ENCODE measurements at regions not wholly inside any gene's neighbourhood (a gene's known extent, or its start where the extent isn't known, plus 50 kb on each side); places are given as distances from the start of the nearest gene placed in this dataset.

DNA sequence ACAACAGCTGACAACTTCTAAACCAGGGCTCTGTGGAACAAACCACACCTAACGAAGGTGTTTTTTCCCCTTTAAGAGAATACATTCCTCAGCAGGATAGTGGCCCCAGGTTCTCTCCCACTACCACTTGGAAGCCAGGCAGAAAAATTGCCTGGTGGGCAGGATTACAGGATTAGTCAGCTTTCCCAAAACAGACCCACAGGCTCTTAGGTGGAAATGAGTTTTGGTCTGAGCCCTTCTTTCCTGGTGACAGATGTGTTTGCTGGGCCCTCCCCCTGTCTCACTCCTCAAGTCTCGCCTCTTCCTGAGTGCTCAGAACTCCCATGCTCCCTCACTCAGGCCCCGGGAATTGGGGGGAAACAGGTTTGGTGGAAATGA, 139.4 kb upstream of the HAAO start:
- H3K79me2 ChIP-seq (ENCODE audit: low read depth): no peaks in the 10 kb centered on the region
- no peaks in the 10 kb centered on the region for H3K4me1 ChIP-seq (replicated peaks; ENCODE audit: insufficient read depth)
- no peaks in the 10 kb centered on the region for H4K20me1 ChIP-seq (ENCODE audit: insufficient read depth)
- ChIA-PET POLR2A (ENCODE audit: unreplicated experiment) (no interaction called here), CTCF (no interaction called here)
- no peak overlapping the region for H3K27ac ChIP-seq
- no peaks in the 10 kb centered on the region for H3F3A ChIP-seq (ENCODE audit: insufficient read depth, low read depth)
- no peaks in the 10 kb centered on the region for H3K9me2 ChIP-seq (ENCODE audit: insufficient read depth)
- H3K36me3 ChIP-seq (ENCODE audit: low read depth): no peaks in the 10 kb centered on the region
- H3K4me2 ChIP-seq: no peak overlapping the region
- intact Hi-C loops (cut with micrococcal nuclease; ENCODE audit: unreplicated experiment): no loop called here
- no peak overlapping the region for H2AFZ ChIP-seq
- no peaks in the 10 kb centered on the region for H3K27me3 ChIP-seq (ENCODE audit: insufficient read depth, low read depth)
- no peak overlapping the region for H3K4me3 ChIP-seq
- DNase-seq: no peak
- no peak for TF ChIP-seq EZH2 (IDR thresholded peaks at IDR 0.05; ENCODE audit: low read depth)
- TF ChIP-seq, protein P1, sequence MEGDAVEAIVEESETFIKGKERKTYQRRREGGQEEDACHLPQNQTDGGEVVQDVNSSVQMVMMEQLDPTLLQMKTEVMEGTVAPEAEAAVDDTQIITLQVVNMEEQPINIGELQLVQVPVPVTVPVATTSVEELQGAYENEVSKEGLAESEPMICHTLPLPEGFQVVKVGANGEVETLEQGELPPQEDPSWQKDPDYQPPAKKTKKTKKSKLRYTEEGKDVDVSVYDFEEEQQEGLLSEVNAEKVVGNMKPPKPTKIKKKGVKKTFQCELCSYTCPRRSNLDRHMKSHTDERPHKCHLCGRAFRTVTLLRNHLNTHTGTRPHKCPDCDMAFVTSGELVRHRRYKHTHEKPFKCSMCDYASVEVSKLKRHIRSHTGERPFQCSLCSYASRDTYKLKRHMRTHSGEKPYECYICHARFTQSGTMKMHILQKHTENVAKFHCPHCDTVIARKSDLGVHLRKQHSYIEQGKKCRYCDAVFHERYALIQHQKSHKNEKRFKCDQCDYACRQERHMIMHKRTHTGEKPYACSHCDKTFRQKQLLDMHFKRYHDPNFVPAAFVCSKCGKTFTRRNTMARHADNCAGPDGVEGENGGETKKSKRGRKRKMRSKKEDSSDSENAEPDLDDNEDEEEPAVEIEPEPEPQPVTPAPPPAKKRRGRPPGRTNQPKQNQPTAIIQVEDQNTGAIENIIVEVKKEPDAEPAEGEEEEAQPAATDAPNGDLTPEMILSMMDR (conservative IDR thresholded peaks at IDR 0.05): no peak; the same call in 1 of the 2 replicates
- no TSS peak for BruUV-seq (replicated peaks)
- no peaks in the 10 kb centered on the region for H3K9me3 ChIP-seq (ENCODE audit: insufficient read depth, low read depth)

DNA sequence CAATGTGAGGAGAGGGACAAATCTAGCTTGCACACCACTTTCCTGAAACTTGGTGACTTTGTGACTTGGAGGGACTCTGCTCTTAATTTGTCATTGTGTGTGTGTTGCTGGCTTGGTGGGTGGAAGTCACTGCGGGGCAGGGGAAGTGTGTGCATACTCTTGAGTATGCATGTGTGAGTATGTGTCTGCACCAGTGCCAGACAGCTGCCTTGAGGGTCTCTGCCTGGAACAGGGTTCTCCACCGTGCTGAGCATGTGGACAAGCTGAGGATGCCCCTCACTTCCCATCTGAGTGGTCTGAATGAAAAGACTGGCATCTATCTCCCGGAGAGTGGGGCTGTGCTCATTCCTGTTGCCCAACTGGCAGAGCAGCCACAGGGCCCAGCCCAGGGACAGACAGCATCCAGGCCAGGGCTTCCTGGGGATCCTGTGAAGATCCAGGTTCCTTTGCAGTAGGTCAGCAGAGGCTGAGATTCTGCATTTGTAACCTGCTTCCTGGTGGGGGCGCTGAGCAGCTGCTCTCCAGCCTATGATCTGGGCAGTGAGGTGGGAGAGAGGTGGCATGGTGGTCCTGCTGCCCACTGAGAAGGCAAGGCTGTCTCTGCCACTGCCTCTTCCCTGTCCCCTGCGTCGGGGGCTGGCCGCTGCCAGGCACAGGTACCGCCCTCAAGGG, 138.9 kb upstream of the HAAO start:
- no peaks in the 10 kb centered on the region for H4K20me1 ChIP-seq (ENCODE audit: insufficient read depth)

GRCh38 chr2:42930025-42930581, 137.7 kb upstream of the HAAO start:
- no peaks in the 10 kb centered on the region for H3K27me3 ChIP-seq (ENCODE audit: insufficient read depth, low read depth)
- H3K9me3 ChIP-seq (ENCODE audit: insufficient read depth, low read depth): no peaks in the 10 kb centered on the region
- H4K20me1 ChIP-seq (ENCODE audit: insufficient read depth): no peaks in the 10 kb centered on the region
- H3K9me2 ChIP-seq (ENCODE audit: insufficient read depth): no peaks in the 10 kb centered on the region
- H3K27ac ChIP-seq: no peak overlapping the region
- POLR2A ChIA-PET (ENCODE audit: unreplicated experiment): no interaction called here
- H3K4me1 ChIP-seq (replicated peaks; ENCODE audit: insufficient read depth): peaks cover 8% of the 10 kb centered on the region
- H3K4me3 ChIP-seq: no peak overlapping the region
- no peaks in the 10 kb centered on the region for H3K79me2 ChIP-seq (ENCODE audit: low read depth)
- DNase-seq: no peak
- CTCF ChIA-PET: interaction anchor here (0.6 kb wide), 1 partner anchor 10 kb away, joined by 4 read pairs; no protein-coding TSS in a partner anchor
- H3F3A ChIP-seq (ENCODE audit: insufficient read depth, low read depth): no peaks in the 10 kb centered on the region
- BruUV-seq (replicated peaks): no TSS peak
- H2AFZ ChIP-seq: no peak overlapping the region
- no peaks in the 10 kb centered on the region for H3K36me3 ChIP-seq (ENCODE audit: low read depth)
- intact Hi-C loops (cut with micrococcal nuclease; ENCODE audit: unreplicated experiment): no loop called here
- no peak overlapping the region for H3K4me2 ChIP-seq
- TF ChIP-seq, protein P1 (conservative IDR thresholded peaks at IDR 0.05): no peak
- no peak for TF ChIP-seq EZH2 (IDR thresholded peaks at IDR 0.05; ENCODE audit: low read depth)

More for the DNA sequence above, 138.9 kb upstream of the HAAO start:
- H3K79me2 ChIP-seq (ENCODE audit: low read depth): no peaks in the 10 kb centered on the region
- H3K4me3 ChIP-seq: no peak overlapping the region
- H3K9me3 ChIP-seq (ENCODE audit: insufficient read depth, low read depth): no peaks in the 10 kb centered on the region
- no peaks in the 10 kb centered on the region for H3K4me1 ChIP-seq (replicated peaks; ENCODE audit: insufficient read depth)
- intact Hi-C loops (cut with micrococcal nuclease; ENCODE audit: unreplicated experiment): no loop called here
- BruUV-seq (replicated peaks): no TSS peak
- H3K9me2 ChIP-seq (ENCODE audit: insufficient read depth): no peaks in the 10 kb centered on the region
- H3K27ac ChIP-seq: no peak overlapping the region
- no peaks in the 10 kb centered on the region for H3F3A ChIP-seq (ENCODE audit: insufficient read depth, low read depth)
- ChIA-PET CTCF (interaction anchor here (0.7 kb wide), 1 partner anchor 85 kb away, joined by 17 read pairs; no protein-coding TSS in a partner anchor), POLR2A (ENCODE audit: unreplicated experiment) (no interaction called here)
- TF ChIP-seq, protein P1 (conservative IDR thresholded peaks at IDR 0.05): no peak; the same call in 1 of the 2 replicates
- no peak for TF ChIP-seq EZH2 (IDR thresholded peaks at IDR 0.05; ENCODE audit: low read depth)
- no peak for DNase-seq
- no peaks in the 10 kb centered on the region for H3K36me3 ChIP-seq (ENCODE audit: low read depth)
- H2AFZ ChIP-seq: no peak overlapping the region
- H3K4me2 ChIP-seq: no peak overlapping the region
- H3K27me3 ChIP-seq (ENCODE audit: insufficient read depth, low read depth): no peaks in the 10 kb centered on the region

All from PC-9 (cell line).